ENCODE measurements at regions not wholly inside any gene's neighbourhood (a gene's known extent, or its start where the extent isn't known, plus 50 kb on each side); places are given as distances from the start of the nearest gene placed in this dataset.

- no peaks in the 10 kb centered on the region for H3K36me3 ChIP-seq (ENCODE audit: insufficient read depth)
- H3K9ac ChIP-seq, result no peak overlapping the region
- no peak overlapping the region for H3K4me3 ChIP-seq (IDR thresholded peaks at IDR 0.05; ENCODE audit: insufficient read depth, low read depth, low read length)
- TF ChIP-seq CTCF (conservative IDR thresholded peaks at IDR 0.05; ENCODE audit: low read depth, low read length), result no peak
- H4K20me1 ChIP-seq (ENCODE audit: insufficient read depth), result no peaks in the 10 kb centered on the region
- no peak overlapping the region for H3K27ac ChIP-seq
- H3K27me3 ChIP-seq (ENCODE audit: insufficient read depth, low read depth), result no peaks in the 10 kb centered on the region
- no peak overlapping the region for H3K4me2 ChIP-seq
- H3K4me1 ChIP-seq (ENCODE audit: low read depth, poor library complexity, severe bottlenecking), result no peaks in the 10 kb centered on the region
- no peaks in the 10 kb centered on the region for H3K79me2 ChIP-seq (ENCODE audit: insufficient read depth, low read depth)
- H2AFZ ChIP-seq (ENCODE audit: low read depth), result no peak overlapping the region
Measured at GRCh38 chr1:60596791-60597750, 485.3 kb upstream of the NFIA start.

GRCh38 chr1:60591583-60591982, 490.8 kb upstream of the NFIA start:
- no peaks in the 10 kb centered on the region for H3K36me3 ChIP-seq (ENCODE audit: insufficient read depth)
- H3K4me1 ChIP-seq (ENCODE audit: low read depth, poor library complexity, severe bottlenecking), result no peaks in the 10 kb centered on the region
- H3K79me2 ChIP-seq (ENCODE audit: insufficient read depth, low read depth), result no peaks in the 10 kb centered on the region
- H4K20me1 ChIP-seq (ENCODE audit: insufficient read depth), result no peaks in the 10 kb centered on the region
- no peaks in the 10 kb centered on the region for H3K27me3 ChIP-seq (ENCODE audit: insufficient read depth, low read depth)
- TF ChIP-seq CTCF (conservative IDR thresholded peaks at IDR 0.05; ENCODE audit: low read depth, low read length), result no peak
- no peak overlapping the region for H3K9ac ChIP-seq
- no peak overlapping the region for H2AFZ ChIP-seq (ENCODE audit: low read depth)
- H3K4me2 ChIP-seq, result no peak overlapping the region
- H3K27ac ChIP-seq, result no peak overlapping the region
- H3K4me3 ChIP-seq (IDR thresholded peaks at IDR 0.05; ENCODE audit: insufficient read depth, low read depth, low read length), result no peak overlapping the region

GRCh38 chr1:60589916-60590315, 492.4 kb upstream of the NFIA start:
- Histone ChIP-seq H3K4me2 (no peak overlapping the region), H3K9ac (no peak overlapping the region), H3K79me2 (ENCODE audit: insufficient read depth, low read depth) (no peaks in the 10 kb centered on the region), H3K4me1 (ENCODE audit: low read depth, poor library complexity, severe bottlenecking) (no peaks in the 10 kb centered on the region), H3K27ac (no peak overlapping the region), H2AFZ (ENCODE audit: low read depth) (no peak overlapping the region), H4K20me1 (ENCODE audit: insufficient read depth) (no peaks in the 10 kb centered on the region), H3K4me3 (IDR thresholded peaks at IDR 0.05; ENCODE audit: insufficient read depth, low read depth, low read length) (no peak overlapping the region), H3K27me3 (ENCODE audit: insufficient read depth, low read depth) (no peaks in the 10 kb centered on the region), H3K36me3 (ENCODE audit: insufficient read depth) (no peaks in the 10 kb centered on the region)
- TF ChIP-seq CTCF (conservative IDR thresholded peaks at IDR 0.05; ENCODE audit: low read depth, low read length), result no peak

GRCh38 chr1:60589046-60589748, 493.2 kb upstream of the NFIA start:
- Histone ChIP-seq H3K4me2 (no peak overlapping the region), H2AFZ (ENCODE audit: low read depth) (no peak overlapping the region), H3K36me3 (ENCODE audit: insufficient read depth) (no peaks in the 10 kb centered on the region), H3K27me3 (ENCODE audit: insufficient read depth, low read depth) (no peaks in the 10 kb centered on the region), H3K27ac (no peak overlapping the region), H3K4me1 (ENCODE audit: low read depth, poor library complexity, severe bottlenecking) (no peaks in the 10 kb centered on the region), H3K4me3 (IDR thresholded peaks at IDR 0.05; ENCODE audit: insufficient read depth, low read depth, low read length) (no peak overlapping the region), H4K20me1 (ENCODE audit: insufficient read depth) (no peaks in the 10 kb centered on the region), H3K79me2 (ENCODE audit: insufficient read depth, low read depth) (no peaks in the 10 kb centered on the region), H3K9ac (no peak overlapping the region)
- TF ChIP-seq CTCF (conservative IDR thresholded peaks at IDR 0.05; ENCODE audit: low read depth, low read length), result no peak
